ENCODE measurements at regions not wholly inside any gene's neighbourhood (a gene's known extent, or its start where the extent isn't known, plus 50 kb on each side); places are given as distances from the start of the nearest gene placed in this dataset.
"Not testable (repeated sequence)": the region's sequence is repeated elsewhere in the genome, so short reads cannot be mapped to it uniquely, and the experiment has no call there.

DNA sequence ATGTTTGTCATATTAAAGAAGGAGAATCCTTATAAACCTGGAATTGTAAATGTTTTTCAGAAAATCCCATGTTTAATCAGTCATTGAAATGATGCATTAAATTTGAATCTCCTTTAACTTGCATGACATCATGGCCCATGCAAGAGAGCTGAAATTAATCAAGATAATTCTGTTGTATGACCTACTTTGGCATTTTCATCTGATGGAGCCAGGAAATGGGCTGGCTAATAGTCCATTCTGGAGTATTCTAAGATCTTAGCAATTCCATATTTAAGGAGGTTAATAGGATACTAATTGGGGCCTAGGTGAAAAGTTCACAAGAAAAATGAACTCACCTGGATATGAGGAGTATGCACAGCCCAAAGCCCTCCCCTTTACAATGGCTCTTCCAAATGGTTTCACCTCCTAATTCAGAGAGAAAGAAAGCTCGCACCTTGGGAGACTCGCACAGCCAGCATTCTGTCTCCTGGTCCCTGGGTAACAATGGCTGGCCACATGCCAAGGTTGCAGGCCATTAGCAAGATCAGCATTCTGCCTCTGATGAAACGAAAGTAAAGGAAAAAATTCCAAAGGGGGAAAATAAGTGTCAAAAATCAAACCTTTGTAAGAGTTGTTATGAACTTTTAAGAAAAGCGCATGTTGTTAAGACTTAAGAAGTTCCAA, 786.4 kb downstream of the MCTP2 start:
- no peak for DNase-seq (ENCODE audit: low spot score)

DNA sequence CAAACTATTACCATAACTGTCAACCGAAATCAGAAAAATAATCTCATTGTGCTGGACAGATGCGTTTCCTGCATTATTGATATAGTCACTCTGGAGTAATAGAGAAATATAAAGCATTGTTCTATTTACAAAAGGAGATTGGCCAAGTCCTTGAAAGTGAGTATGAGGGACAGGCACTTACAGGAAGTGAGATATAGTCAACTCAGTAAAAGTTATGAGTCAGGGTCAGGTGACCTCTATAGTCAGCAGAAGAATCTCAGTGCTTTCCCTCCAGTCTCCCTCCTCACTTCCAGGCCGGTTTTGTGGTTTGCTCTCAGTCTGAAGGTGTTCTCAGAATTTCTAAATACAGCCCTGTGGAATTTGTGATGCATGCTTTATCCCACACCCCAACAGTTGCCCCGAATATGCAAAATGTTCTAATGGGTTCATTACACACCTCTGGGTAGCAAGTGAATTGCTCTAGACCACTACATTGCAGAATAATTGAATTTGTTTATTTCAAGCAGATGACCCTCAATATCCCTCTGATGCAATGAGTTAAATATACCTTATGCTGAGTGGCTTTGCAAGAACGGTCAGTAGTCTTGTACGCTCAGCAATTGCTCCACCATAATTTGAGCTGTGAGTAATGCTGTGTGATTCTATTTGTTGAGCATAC, 787.7 kb downstream of the MCTP2 start:
- peak; percentile 31 for DNase-seq (ENCODE audit: low spot score)

GRCh38 chr15:95019907-95020306, 788.5 kb downstream of the MCTP2 start:
- no peak for DNase-seq (ENCODE audit: low spot score)

- DNase-seq (ENCODE audit: low spot score) = no peak
These were observed 790.5 kb downstream of the MCTP2 start for GRCh38 chr15:95021816-95022215.

GRCh38 chr15:95024351-95024750, 793.0 kb downstream of the MCTP2 start:
- DNase-seq (ENCODE audit: low spot score) = peak; percentile 24

- DNase-seq (ENCODE audit: low spot score) = peak; percentile 70
These were observed 794.8 kb downstream of the MCTP2 start for GRCh38 chr15:95025924-95026728.

GRCh38 chr15:95027981-95028380, 796.6 kb downstream of the MCTP2 start:
- DNase-seq (ENCODE audit: low spot score) = no peak

- DNase-seq (ENCODE audit: low spot score) = no peak
These were observed 800.8 kb downstream of the MCTP2 start for GRCh38 chr15:95032156-95032555.

DNA sequence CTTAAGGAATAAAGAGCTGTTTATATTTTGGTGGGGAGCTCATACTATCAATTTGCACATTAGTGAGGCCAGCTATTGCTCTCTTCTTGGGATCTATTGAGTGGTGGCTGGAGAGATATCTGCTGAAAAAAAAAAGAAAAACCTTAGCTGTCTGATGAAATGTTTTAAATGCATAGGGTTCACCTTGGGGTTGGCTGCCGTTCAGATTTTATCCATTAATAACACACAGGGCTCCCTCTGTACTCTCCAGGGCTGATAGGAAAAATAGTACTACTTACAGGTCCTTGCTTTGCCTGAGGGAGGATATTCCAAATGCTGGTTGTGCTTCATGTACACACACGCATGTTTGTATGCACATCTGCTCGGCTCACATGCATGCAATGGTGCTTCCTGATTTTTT, 803.7 kb downstream of the MCTP2 start:
- DNase-seq (ENCODE audit: low spot score) = no peak

DNA sequence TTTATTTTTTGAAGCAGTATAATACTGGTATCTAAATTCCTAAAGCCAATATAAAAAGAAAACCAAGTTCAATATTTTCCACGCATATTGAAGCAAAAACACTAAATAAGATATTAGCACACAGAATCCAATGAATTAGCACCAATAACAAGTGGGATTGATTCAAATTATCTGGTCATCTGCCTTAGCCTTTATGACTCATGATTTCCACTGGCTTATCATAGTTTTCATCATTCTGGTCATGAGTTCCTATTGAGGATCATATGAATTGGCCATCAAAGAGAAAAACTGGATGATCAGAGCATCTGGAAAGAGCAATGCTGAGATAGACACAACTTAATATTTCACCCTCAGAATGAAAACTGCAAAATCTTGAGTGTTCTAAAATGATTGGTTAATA, 809.9 kb downstream of the MCTP2 start:
- DNase-seq (ENCODE audit: low spot score) = no peak

DNA sequence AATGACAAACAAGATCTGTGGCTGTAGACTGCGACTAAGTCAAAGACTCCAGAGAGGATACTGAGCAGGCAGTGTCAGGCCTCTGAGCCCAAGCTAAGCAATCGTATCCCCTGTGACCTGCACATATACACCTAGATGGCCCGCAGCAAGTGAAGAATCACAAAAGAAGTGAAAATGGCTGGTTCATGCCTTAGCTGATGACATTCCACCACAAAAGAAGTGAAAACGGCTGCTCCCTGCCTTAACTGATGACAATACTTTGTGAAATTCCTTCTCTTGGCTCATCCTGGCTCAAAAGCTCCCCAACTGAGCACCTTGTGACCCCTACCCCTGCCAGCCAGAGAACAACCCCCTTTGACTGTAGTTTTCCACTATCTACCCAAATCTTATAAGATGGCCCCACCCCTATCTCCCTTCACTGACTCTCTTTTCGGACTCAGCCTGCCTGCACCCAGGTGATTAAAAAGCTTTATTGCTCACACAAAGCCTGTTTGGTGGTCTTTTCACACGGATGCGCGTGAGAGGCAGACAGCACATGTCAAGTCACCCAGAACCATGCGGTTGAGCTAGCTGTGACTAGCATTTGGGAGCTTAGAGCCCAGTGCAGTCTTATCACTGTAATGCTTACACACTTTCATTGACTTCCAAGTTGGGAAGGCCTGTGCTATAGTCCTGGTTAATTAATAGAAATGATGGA, 812.0 kb downstream of the MCTP2 start:
- not testable (repeated sequence) for DNase-seq (ENCODE audit: low spot score)

DNA sequence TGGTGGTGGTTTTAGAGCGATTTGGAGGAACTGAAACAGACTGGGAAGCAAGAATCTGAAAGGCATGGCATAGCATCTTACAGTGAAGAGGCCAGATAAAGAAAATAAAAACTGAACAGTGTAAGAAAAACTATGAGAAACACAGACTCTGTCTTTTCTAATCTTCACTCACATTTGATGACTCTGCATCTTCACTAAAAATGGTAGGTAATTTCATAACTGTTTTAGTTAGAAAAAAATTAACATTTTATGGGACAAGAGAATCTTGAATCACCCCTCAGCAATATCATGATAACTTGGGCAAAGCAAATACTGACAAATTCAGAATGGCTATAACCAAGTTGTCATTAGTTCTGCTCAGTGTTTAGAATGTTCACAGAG, 812.6 kb downstream of the MCTP2 start:
- DNase-seq (ENCODE audit: low spot score) = no peak

GRCh38 chr15:95044745-95045417, 813.5 kb downstream of the MCTP2 start:
- no peak for DNase-seq (ENCODE audit: low spot score)

GRCh38 chr15:95051861-95052260, 820.5 kb downstream of the MCTP2 start:
- no peak for DNase-seq (ENCODE audit: low spot score)

DNA sequence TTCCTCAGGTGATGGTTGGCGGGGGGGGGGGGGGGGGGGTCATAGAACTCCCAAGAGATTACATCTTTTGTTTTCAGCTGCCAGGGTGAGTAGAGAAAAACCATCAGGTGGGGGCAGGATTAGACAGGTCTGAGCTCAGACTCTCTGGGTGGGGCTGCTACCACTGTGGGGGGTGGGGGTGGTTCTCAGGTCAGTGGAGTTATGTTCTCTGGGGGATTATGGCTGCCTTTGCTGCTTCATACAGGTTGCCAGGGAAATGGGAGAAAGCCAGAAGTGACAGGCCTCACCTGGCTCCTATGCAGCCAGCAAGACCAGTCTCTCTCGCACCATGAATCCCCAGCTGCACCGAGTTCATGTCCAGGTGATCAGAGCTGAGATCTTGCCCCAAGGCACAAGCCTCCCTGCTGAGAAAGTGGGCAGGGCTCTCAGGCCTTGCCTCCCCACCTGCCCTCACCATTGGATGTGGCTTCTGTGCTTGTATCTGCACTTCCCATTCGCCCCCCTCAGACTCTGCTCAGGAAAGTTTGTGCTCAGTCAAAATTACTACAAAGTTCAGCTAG, 828.1 kb downstream of the MCTP2 start:
- DNase-seq (ENCODE audit: low spot score) = no peak

- no peak for DNase-seq (ENCODE audit: low spot score)
These were observed 837.5 kb downstream of the MCTP2 start for GRCh38 chr15:95068701-95069521.

DNA sequence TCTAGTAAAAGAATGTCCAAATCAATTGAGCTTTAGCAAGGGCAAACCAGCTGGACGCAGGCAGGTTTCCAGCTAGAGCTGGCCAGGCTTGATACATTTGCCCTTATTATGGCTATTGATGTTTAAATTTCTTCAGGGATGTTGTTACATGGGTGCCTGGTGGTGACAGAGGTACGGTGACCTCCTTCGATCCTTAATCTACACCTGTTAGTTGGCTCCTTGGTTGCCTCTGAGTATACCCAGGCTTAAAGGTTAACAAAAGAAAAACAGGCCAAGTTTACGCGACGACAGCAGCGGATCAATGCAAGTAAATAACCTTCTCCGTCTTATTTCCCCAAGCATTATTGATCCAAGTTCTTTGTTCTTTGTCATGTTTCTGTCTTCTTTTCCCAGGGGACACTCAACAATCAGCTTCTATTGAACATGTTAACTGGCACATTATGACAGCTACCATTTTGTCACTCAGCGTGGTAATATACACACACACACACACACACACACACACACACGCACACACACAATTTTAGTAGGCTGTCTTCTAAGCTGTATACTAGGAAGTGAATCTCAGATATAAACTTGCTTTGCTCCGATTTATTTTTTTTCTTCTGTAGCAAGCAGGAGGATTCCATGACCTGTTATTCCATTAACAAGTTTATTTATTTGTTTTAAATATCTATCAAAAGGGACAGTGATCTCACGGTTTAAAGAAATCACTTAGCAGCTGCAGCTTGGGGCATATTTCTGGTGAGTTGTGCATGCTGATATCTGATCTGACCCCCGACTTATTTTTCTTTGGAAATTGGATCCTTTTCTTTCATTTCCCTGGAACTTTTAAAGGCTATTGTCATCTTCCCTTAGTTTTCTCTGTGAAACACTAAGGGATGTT, 844.7 kb downstream of the MCTP2 start:
- no peak for DNase-seq (ENCODE audit: low spot score)

GRCh38 chr15:95076678-95076990, 845.3 kb downstream of the MCTP2 start:
- no peak for DNase-seq (ENCODE audit: low spot score)

GRCh38 chr15:95078003-95078402, 846.6 kb downstream of the MCTP2 start:
- DNase-seq (ENCODE audit: low spot score) = no peak

DNA sequence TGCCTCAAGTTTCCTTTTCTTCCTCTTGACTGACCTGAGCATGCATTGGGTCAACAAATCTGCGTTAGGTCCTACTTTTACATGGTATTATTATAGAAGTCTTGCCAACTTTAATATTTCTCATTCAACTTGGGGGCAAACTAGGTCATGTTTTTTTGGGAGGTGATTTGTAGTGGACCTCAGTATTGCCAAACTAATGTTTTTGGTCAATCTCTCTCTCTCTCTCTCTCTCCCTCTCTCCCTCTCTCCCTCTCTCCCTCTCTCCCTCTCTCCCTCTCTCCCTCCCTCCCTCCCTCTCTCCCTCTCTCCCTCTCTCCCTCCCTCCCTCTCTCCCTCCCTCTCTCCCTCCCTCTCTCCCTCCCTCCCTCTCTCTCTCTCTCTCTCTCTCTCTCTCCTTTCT, 848.9 kb downstream of the MCTP2 start:
- not testable (repeated sequence) for DNase-seq (ENCODE audit: low spot score)
